T follicular helper cell (primary cell): ENCODE measurements at regions not wholly inside any gene's neighbourhood (a gene's known extent, or its start where the extent isn't known, plus 50 kb on each side); places are given as distances from the start of the nearest gene placed in this dataset.

ENCODE experiments used
- DNase-seq: peaks from one replicate; pipeline ENCODE4 v3.0.0-alpha.2; 2020; ENCODE audit warnings: low read depth

DNA sequence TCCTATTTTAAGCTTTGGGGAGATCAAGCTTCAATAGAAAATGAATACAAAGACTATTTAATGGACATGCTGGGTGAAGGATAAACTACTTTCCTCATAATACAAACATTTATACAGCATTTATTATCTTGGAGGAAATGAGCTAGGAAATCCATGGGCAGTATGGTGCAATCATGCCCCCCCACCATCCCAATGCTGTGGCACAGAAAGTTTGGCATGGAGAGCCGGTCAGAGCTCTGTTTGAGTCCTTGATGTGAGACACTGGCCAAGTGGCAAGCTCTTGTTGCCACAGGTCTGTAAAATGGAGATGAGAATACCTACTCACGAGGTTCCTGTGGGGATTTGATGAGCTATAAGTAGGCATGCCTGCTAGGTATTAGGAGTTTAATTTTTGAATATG is 120.6 kb downstream of the MAB21L3 start:
- no peak for DNase-seq

DNA sequence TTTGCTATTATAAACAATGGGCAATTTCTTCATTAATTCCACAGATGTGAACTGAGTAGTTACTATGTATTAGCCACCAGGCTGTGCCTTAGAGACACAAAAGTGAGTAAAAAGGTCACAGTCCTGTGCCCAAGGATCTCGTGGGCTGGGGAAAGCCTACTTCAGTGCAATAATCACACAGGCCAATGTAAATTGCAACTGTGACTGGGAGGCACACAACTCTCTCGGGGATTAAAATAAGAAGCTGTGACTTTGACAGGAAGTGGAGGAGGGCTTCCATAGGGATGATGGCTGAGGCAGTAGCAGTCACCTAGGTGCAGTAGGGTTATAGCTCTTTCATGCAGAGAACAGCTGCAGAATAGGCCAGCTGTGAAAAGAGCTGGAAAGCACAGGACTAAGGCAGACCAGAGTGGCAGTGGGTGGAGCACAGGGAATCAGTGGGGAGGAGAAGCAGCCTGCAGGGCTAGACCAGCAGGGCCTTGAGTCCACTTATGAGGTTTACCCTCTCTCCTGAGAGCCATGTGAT is 121.9 kb downstream of the MAB21L3 start:
- DNase-seq: peak; percentile 4

DNA sequence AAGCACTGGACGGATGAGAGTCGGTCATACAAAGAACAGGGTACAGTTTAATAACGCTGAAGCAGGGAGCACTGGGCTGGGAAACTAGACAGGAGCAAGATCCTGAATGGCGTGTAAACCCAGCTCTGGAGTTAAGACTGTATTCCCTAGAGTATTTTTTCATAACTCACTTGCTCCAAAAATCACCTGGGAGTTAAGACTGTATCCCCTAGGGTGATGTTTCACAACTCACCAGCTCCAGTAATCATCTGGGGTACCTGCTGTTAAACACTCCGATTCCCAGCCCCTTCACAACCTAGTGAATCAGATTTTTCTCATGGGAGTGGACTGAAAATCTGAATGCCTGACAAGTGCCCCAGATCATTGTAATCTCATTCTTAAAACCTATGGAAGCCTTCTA is 123.2 kb downstream of the MAB21L3 start:
- no peak for DNase-seq

DNA sequence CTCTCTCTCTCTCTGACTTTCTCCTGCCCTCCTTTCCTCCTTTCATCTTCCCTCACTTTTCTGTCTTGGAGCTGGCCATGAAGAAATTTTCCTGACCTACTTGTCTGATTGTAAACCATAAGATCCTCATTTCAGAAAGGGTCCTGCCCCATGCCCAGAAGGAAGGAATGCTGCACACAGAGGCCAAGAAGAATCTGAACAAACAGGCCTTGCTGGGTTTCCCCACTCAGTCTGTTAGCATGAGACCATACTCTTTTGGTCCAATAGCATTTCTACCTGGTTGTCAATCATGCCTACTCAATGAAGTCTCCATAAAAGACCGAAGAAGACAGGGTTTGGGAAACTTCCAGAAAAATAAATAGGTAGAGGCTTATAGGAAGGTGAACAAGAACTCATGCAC is 128.7 kb downstream of the MAB21L3 start:
- no peak for DNase-seq

DNA sequence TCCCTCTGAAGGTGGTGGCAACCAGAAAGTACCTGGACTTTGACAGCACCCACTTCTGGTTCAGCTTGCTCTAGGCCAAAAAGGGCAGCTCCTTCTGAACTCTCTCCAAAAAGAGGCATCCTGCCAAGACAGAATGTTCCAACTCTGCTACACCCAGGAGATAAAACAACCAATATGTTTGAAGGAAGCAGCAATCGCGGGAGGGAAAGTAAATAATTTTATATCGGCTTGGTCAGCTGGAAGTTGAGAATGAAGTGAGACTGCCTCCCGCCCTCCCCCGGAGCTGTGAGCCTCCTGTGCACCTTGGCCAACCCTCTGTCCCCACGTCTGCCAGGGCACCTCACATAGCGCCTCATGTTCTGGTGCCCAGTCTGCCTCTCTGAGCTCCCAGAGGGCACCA is 130.3 kb upstream of the ATP1A1 start:
- DNase-seq: no peak

DNA sequence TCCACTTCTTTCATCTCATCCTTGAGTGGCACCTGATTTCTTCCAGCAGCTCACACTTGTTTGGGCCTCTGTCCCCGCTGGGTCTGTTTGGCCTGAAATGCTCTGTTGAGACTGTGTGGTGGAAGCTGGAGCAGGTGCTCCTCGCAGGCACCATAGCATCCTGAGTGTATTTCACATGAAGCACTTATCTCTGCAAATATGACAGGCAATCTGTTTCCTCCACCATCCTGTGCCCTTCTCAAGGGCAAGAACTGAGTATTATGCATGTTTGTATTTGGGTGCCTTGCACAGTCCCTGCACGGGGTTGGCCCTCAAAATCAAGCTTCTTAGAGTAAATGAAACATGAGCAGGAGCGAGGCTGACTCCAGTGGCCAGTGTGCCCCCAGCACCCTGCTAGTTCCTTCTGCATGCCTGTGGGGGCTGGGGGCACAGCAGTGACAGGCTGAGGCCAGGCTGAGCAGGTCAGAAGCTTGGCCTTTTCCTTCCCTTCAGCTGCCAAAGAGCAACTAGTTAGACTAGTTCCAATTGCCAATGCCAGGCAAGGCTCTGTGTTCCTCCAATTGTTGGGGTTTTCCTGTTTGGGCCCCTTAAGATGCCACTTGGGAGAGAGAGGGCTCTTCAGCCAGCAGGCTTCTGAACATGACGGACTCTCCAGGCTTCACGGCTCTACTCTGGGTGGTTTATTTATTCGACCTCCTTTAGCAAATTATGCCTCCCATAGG is 129.6 kb upstream of the ATP1A1 start:
- no peak for DNase-seq

DNA sequence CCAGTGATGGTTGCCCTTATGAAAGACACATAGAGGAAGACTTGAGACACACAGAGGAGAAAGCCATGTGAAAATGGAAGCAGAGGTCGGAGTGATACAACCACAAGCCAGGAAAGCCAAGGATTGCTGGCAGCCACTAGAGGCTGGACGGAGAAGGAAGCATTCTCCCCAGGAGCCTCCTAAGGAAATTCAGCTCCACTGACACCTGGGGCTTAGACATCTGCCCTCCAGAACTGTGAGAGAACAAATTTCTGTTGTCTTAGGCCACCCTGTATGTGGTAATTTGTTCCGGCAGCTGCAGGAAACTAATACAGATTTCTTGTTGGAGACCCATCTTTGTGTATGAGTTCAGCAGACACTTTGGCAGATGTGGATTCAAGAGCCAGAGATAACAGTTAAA is 126.9 kb upstream of the ATP1A1 start:
- DNase-seq: no peak

DNA sequence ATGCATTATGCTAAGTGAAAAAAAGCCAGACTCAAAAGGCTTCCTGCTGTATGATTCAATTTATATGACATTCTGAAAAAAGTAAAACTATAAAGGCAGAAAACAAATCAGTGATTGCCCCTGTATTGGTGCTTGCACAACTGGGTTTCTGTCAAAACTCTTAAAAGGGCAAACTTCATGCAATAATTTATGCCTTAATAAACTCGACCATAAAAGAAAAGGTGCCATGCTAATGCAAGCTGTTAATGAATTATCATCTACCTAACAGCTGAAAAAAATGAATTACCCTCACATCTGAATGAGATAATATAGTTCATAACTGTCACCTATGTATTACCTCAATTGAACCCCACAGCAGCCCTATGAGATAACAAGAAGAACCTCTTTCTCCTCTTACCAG is 120.8 kb upstream of the ATP1A1 start:
- DNase-seq: no peak

DNA sequence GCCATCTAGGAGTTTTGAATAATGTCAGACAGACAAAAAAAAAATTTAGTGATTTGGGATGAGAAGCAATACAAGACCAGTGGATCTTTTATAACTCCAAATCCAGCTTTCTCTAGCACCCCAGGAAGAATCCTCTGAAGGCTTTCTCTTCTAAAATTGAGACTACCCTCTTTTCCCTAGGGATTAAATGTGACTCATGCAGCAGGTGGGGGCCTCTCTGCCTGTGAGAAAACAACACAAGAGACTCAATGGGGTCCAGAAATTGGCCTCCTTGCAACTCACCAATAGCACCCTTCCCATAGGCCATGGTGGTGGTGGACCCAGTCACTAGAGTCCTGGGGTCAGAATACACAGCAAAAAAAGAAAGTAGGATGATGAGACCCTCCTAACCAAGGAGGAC is 120.3 kb upstream of the ATP1A1 start:
- no peak for DNase-seq

DNA sequence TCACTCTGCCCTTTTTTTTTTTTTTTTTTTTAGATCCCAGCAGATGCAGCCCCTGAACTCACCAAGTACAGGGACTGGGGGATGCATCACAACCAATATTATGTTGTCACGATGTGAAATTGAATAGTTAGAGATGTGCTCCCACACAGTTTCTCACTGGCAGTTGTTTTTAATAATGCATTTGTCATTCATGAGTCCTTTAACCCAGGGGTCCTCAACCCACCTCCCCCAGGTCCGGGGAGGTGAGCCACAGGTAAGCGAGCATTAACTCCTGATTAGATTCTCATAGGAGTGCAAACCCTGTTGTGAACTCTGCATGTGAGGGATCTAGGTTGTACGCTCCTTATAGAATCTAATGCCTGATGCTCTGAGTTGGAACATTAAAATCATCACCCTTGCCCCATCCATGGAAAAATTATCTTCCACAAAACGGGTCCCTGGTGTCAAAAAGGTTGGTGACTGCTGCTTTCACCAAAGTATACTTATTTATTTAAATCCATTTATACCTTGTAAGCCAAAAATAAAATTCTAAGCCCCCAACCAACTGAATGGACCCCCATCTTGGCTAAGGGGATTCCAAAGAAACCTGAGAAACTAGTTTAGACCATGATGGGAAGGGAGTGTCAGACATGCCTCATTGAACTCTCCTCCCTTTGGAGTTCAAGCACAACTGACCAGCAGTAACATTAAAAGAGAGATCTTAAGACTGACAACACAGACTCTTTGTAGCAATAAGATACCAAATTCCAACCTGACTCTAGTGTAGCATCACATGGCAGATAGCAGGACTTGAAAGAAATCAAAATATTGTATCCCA is 119.3 kb upstream of the ATP1A1 start:
- DNase-seq: no peak

DNA sequence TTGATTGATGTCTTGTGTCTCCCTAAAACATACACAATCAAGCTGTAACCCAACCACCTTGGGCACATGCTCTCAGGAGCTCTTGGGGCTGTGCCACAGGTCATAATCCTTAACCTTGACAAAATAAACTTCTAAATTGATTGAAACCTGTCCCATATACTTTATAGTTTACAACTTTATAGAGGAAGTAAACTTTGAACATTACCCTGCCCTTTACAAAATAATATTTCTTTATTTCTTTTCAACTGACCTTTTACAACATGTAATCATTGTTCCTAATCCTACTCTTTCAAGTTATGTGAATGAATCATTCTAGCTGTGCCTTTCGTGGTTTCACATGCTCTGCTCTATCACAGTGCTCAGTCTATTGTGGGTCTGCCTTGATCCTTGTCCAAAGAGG is 118.3 kb upstream of the ATP1A1 start:
- no peak for DNase-seq

DNA sequence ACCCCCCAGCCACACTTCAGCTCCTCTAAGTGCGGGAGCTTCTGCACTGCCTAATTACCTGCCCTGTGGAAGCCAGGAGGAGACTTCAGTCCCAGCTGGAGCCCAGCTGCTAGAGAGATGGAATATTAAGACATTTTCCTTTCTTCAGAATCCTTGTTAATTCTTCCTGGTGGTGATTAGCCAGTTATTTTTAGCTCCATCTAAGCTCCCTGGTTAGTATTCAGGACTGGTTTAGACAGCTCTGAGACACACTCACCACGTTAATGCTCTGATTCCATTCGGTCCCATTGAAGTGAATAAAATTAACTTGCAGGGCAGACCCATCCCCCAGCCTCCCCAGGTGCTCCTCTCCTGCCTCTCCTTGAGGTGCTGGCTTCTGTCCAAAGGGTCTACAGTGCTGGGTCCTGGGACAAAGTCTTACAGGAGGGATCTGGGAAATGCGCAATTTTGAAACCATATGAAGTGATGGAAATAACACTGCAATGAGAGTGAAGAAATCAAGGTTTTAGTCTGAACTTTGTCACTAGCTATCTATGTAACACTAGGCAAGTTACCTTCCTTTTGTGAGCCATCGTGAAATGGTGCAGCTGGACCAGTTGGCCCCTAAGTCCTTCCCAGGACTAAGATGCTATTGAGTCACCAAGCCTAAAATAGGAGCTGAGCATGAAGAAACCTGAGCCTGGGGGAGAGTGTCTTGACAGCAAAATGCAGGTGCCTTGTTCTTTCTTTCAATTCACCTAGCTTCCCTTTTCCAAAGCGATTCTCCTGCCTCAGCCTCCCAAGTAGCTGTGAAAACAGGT is 117.4 kb upstream of the ATP1A1 start:
- no peak for DNase-seq

DNA sequence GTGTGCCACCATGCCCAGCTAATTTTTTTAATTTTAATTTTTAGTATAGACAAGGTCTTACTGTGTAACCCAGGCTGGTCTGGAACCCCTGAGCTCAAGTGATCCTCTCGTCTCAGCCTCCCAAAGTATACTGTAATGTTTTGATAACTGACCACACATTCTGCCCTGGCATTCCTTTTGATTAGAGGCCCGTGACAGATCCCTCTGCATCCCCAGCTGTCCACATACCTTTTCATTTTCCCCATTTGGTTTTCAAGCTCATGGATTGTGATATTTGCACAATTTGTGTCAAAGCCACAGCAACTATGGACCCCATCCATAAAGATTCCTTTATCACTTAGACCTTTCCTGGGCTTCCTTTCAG is 116.8 kb upstream of the ATP1A1 start:
- no peak for DNase-seq

DNA sequence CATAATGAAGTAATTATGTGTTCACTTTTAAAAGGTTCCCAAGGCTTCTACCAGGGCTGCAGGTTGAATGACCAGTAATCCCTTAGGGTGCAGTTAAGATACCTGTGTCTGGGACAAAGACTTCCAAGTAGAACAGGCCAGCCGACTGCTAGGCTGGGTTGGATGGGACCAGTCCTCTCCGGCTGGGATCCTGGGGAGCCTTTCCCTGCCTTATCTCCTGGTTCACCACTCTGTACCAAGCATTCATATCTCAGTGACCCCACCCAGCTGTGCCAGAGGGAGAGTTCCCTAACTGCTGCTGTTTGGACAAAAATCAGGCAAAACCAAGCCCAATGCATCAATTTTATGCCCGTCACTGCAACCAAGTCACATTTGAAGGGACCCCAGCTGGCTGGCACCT is 116.2 kb upstream of the ATP1A1 start:
- no peak for DNase-seq

DNA sequence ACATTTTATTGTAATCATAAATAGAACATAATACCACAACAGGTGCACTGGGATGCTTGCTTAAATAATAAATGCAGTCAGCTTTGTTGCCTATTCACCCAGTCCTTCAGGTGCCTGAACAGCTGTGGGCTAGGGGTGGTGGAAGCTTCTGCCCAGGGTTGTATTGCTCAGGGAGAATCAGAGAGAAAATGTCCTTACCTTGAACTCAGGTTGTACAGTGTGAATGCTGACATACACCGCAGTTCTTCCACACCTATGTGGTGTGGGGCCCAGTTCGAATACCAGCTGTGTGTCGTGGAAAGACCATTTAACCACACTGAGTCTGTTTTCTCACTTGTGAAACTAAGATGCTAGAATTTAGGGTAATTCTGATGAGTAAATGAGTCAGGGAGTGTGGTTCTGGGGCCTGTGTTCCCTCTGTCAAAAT is 115.7 kb upstream of the ATP1A1 start:
- DNase-seq: no peak

DNA sequence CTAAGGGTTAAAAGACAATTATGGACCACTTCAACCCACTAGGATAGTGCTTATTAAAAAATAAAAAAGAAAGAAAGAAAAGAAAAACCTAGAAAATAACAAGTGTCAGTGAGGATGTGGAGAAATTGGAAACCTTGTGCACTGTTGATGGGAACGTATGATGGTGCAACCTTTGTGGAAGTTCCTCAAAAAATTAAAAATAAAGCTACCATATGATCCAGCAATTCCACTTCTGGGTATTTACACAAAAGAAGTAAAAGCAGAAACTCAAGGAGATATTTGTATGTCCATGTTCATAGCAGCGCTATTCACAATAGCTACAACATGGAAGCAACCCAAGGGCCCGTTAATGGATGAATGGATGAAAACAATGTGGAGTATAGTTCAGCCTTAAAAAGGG is 115.2 kb upstream of the ATP1A1 start:
- DNase-seq: no peak

DNA sequence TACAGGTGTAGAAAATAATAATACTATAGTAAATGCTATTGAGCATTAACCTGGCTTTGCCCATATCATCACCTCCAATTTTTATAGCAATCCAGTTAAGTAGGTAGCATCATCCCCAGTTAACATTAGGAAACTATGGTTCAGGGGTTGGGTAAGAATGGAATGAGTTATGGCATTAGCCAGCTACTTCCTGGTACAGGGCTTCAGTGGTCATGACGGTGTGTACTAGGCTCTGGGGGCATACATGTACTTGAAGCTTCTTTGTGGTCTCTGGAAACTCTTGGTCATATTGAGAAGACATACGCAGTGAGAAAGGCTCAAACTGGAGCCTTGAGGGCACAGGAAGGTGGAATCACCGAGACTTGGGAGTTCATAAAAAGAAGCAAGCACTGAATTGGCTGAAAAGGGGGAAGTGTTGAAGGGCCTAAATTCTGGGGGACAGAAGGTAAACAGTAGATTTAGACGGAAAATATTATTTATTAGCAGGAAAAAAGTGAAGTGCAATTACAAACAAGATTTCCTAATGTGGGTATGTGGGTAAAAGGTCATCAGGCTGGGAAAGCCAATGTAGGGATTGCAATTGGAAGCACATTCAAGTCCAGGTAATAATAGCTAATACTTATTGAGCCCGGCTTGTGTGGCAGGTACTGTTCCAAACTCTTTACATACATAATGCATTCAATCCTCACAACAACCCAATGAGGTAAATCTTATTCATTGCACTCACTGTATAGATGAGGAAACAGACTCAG is 114.2 kb upstream of the ATP1A1 start:
- DNase-seq: no peak

DNA sequence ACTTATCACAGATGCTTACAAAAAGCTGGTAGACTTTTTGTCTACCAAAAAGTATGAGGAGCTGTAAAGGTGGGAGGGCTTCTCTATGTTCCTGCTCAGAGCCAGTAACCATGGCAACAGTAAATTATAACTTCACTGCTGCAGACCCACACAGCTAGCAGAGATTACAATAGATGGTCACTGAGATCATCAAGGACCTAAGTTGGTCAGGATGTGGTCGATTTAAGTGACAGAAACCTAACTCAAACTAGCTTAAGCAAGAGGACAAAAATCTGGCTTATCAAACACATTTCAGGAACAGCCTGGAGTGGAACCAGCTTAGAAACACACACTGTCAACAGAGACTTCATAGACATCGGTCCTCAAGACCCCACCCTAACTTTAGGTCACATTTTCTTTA is 113.4 kb upstream of the ATP1A1 start:
- DNase-seq: no peak

DNA sequence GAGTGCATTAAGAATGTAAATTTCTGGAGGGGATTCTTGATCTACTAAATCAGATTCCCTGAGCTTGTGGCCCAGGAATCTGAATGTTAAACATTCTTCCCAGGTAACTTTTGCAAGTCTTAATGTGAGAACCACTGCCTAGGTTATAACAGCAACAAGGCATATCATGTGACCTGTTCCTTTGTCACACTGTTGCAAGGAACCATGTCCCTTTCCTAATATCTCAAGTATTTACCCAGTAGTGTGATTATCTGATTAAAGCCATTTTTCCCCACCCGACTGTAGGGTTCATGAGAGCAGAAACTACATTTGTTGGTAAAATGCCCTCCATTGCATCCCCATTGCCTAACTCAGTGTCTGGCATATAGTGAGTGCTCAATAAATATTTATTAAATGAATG is 112.9 kb upstream of the ATP1A1 start:
- DNase-seq: no peak

DNA sequence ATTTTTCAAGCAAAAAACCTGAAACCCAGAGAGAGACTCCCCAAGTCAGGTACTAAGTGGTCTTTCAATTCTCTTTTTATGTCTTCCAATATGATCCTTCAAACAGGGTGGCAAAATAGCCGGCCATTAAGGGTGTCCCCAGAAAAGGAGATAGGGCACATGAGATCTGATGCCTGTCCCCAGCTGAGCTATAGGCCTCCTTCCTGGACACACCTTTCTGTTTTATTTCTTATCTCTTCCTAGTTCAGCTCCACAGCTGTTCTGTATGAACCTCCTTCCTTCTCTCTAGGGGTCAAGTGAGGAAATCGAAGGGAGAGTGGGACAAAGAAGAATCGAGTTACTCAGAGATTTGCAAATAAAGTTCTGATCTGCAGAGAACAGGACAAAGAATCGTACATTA is 112.4 kb upstream of the ATP1A1 start:
- DNase-seq: no peak

DNA sequence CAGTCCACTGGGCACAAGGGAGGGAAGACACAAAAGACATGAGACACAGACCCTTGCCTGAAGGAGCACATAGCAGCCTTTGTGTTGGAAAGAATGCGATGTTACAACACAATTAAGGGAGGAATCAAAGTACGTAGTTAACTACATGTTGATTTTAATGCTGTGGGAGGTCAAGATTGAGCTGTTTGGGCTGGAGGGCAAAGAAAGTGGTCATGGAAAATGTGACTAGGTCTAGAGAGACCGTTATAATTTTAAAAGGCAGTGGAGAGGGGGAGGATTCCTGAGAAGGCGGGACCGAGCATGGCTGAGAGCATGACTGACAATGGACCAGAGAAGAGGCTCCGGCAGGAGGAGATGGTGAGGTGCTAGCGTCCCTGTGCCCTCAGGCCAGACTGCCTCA is 111.8 kb upstream of the ATP1A1 start:
- no peak for DNase-seq
